Brain microvascular endothelial cell (primary cell): ENCODE measurements at regions not wholly inside any gene's neighbourhood (a gene's known extent, or its start where the extent isn't known, plus 50 kb on each side); places are given as distances from the start of the nearest gene placed in this dataset.

Experiments
- DNase-seq: peaks from one replicate; pipeline ENCODE4 v3.0.0-alpha.2; 2020
- H3K27ac ChIP-seq: fragments of 250-450 bp; sonication (Bioruptor Pico); 2 replicates; pipeline ENCODE4 v1.5.1; 2020; ENCODE audit warnings: mild to moderate bottlenecking, moderate library complexity
- H3K27me3 ChIP-seq: fragments of 250-450 bp; sonication (Bioruptor Pico); replicated peaks from 2 replicates; pipeline ENCODE4 v1.5.1; 2020; ENCODE audit warnings: mild to moderate bottlenecking
- H3K36me3 ChIP-seq: fragments of 250-450 bp; sonication (Bioruptor Pico); replicated peaks from 2 replicates; pipeline ENCODE4 v1.5.1; 2020; ENCODE audit warnings: mild to moderate bottlenecking
- H3K4me3 ChIP-seq: 2 replicates; pipeline ENCODE4 v1.5.1; 2011; ENCODE audit warnings: low read depth, mild to moderate bottlenecking, control low read depth, low read length, moderate library complexity
- CTCF ChIP-seq: IDR thresholded peaks from 2 replicates; pipeline ENCODE4 v1.5.1; 2011; ENCODE audit warnings: low read depth, mild to moderate bottlenecking, moderate library complexity, low read length, control low read depth, inconsistent platforms; ENCODE audit errors: missing control alignments
- in situ Hi-C: cut with HindIII; loops from 2 replicates; pipeline ENCODE4 v1.10.0; 2017; ENCODE audit warnings: low sequenced_read_pairs, low pct_ligation_motif_present

DNA sequence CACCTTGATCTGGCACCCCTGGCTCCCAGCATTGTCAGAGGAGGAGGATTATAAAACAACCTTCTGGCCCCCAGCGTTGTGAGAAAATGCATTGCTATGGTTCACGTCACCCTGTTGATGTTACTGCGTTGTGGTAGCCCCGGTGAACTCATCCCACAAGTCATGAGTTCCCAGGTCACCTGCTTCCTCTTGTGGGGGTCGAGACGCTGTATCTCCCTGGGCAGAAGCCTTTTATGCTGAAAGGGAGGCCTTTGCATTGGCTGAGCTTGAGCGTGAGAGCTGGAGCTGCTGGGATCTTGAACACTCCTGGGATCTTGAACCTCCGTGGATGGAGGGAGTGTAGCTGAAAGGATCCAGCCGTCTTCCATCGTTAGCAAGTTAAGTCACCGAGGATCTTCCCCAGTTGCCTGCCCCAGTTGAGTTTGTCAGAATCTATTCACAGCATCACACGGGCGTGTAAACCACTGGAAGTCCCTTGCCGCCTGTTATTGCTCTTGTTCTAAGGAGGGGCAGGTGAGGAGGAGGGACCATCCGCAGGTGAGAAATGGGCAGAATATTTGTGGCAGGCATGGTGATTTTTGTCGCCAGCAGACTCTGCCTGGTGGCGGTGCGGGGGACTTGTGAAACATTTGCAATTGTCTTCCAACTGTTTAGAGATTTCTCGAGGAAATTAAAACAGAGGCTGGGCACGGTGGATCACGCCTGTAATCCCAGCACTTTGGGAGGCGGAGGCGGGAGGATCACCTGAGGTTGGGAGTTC is 299.9 kb downstream of the ASMT start:
- Histone ChIP-seq H3K36me3 (no peaks in the 10 kb centered on the region), H3K4me3 (no peak overlapping the region), H3K27me3 (no peaks in the 10 kb centered on the region), H3K27ac (no peak overlapping the region)
- in situ Hi-C loops, result no loop called here
- TF ChIP-seq CTCF, result no peak
- DNase-seq, result no peak

GRCh38 chrX:1918780-1919179 is 303.9 kb downstream of the ASMT start:
- Histone ChIP-seq H3K27ac (no peak overlapping the region), H3K36me3 (no peaks in the 10 kb centered on the region), H3K4me3 (no peak overlapping the region), H3K27me3 (no peaks in the 10 kb centered on the region)
- in situ Hi-C loops, result no loop called here
- DNase-seq, result no peak
- TF ChIP-seq CTCF, result no peak

- TF ChIP-seq CTCF, result no peak
- H3K27me3 ChIP-seq, result no peaks in the 10 kb centered on the region
- H3K36me3 ChIP-seq, result no peaks in the 10 kb centered on the region
- H3K4me3 ChIP-seq, result no peak overlapping the region
- DNase-seq, result no peak
- H3K27ac ChIP-seq, result no peak overlapping the region
- in situ Hi-C loops, result no loop called here
Measured at GRCh38 chrX:1925053-1925481, 310.2 kb downstream of the ASMT start.

- DNase-seq, result no peak
- no peak overlapping the region for H3K4me3 ChIP-seq
- no peak for TF ChIP-seq CTCF
- no peaks in the 10 kb centered on the region for H3K36me3 ChIP-seq
- no peaks in the 10 kb centered on the region for H3K27me3 ChIP-seq
- in situ Hi-C loops, result no loop called here
- no peak overlapping the region for H3K27ac ChIP-seq
Measured at GRCh38 chrX:1928805-1929204, 313.9 kb downstream of the ASMT start.

GRCh38 chrX:1932231-1932630 is 317.4 kb downstream of the ASMT start:
- no peak for TF ChIP-seq CTCF
- DNase-seq, result peak; percentile 71
- in situ Hi-C loops, result no loop called here

DNA sequence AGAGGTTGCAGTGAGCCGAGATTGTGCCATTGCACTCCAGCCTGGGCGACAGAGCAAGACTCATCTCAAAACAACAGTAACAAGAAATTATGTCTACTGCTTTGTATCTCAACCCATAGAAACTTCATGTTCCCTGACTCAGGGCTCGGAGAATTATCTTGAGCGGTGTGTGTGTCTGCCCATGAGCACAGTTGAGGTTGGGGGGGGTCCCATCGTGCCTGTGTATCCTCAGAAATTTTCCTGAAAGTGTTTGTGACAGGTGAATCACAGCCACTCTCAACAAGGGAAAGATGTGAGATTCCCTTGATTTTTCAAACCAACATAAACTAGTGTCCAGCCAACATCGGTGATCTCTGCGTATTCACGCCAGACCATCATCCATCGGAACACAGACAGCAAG is 319.1 kb downstream of the ASMT start:
- Histone ChIP-seq H3K27ac (no peak overlapping the region), H3K27me3 (no peaks in the 10 kb centered on the region), H3K4me3 (no peak overlapping the region), H3K36me3 (no peaks in the 10 kb centered on the region)
- DNase-seq, result no peak
- TF ChIP-seq CTCF, result no peak
- in situ Hi-C loops, result no loop called here

More at GRCh38 chrX:1932231-1932630, 317.4 kb downstream of the ASMT start:
- H3K4me3 ChIP-seq, result no peak overlapping the region
- peak overlapping the region; percentile 60 for H3K27ac ChIP-seq
- H3K27me3 ChIP-seq, result no peaks in the 10 kb centered on the region
- H3K36me3 ChIP-seq, result no peaks in the 10 kb centered on the region
